ENCODE measurements at regions not wholly inside any gene's neighbourhood (a gene's known extent, or its start where the extent isn't known, plus 50 kb on each side); places are given as distances from the start of the nearest gene placed in this dataset.

DNA sequence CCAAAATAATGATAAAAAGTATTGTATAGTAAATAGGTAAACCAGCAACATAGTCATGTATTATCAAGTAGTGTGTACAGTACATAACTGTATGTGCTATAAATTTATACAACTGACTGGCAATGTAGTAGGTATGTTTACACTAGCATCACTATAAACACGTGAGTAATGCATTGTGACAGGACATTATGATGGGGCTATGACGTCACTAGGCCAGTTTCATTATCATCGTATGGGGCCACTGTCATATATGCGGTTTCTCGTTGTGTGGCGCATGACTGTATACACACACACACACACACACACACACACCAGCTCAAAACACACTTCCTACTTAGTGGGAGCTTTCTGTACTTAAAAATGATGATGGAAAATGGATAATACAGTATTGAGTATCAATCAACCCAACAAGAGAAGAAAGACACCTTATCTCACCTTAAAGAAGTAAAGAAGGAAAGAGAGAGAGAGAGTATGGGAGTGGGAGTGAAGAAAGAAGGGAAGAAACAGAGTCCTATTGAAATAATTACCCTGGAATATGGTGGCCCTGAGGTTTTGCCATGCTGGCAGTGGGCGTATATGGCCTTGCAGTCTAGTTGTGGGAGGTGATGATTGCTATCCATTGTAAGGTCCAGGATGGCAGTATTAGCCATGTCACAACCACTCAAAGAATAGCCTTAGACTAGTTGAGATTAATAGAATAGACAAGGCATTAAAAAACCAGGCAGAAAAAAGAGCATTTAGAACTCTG, 186.4 kb upstream of the ZNF521 start:
- Histone ChIP-seq H3K36me3 (ENCODE audit: control insufficient read depth, insufficient read depth, low read length) (no peaks in the 10 kb centered on the region), H3K9me3 (ENCODE audit: control insufficient read depth, insufficient read depth, low read depth, low read length) (no peaks in the 10 kb centered on the region), H3K27ac (ENCODE audit: insufficient read depth, low read length) (no peak overlapping the region), H3K4me3 (replicated peaks in 1 of 4; ENCODE audit: control extremely low read depth in 1 of 4, insufficient read depth in 1 of 4, low read depth in 3 of 4, low read length in 4 of 4) (no peak overlapping the region), H3K4me2 (ENCODE audit: extremely low read depth, insufficient read depth, low read length) (no peak overlapping the region), H3K9ac (ENCODE audit: insufficient read depth, low read length) (no peak overlapping the region), H4K20me1 (ENCODE audit: control insufficient read depth, extremely low read depth, insufficient read depth, low read length) (no peaks in the 10 kb centered on the region), H3K79me2 (ENCODE audit: control insufficient read depth, insufficient read depth, low read length) (no peaks in the 10 kb centered on the region), H2AFZ (ENCODE audit: low read length) (no peak overlapping the region), H3K4me1 (ENCODE audit: control insufficient read depth, extremely low read depth, insufficient read depth, low read length) (no peaks in the 10 kb centered on the region), H3K27me3 (ENCODE audit: control insufficient read depth, insufficient read depth, low read length) (no peaks in the 10 kb centered on the region)
- TF ChIP-seq, protein P1, sequence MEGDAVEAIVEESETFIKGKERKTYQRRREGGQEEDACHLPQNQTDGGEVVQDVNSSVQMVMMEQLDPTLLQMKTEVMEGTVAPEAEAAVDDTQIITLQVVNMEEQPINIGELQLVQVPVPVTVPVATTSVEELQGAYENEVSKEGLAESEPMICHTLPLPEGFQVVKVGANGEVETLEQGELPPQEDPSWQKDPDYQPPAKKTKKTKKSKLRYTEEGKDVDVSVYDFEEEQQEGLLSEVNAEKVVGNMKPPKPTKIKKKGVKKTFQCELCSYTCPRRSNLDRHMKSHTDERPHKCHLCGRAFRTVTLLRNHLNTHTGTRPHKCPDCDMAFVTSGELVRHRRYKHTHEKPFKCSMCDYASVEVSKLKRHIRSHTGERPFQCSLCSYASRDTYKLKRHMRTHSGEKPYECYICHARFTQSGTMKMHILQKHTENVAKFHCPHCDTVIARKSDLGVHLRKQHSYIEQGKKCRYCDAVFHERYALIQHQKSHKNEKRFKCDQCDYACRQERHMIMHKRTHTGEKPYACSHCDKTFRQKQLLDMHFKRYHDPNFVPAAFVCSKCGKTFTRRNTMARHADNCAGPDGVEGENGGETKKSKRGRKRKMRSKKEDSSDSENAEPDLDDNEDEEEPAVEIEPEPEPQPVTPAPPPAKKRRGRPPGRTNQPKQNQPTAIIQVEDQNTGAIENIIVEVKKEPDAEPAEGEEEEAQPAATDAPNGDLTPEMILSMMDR (conservative IDR thresholded peaks at IDR 0.05 in 1 of 2, IDR thresholded peaks at IDR 0.05 in 1 of 2; ENCODE audit: low read depth in 1 of 2, low read length in 2 of 2) = no peak
- TF ChIP-seq EZH2 (IDR thresholded peaks at IDR 0.05; ENCODE audit: low read length, missing control alignments) = no peak
- no peak for DNase-seq (ENCODE audit: low read depth in 2 of 2)

DNA sequence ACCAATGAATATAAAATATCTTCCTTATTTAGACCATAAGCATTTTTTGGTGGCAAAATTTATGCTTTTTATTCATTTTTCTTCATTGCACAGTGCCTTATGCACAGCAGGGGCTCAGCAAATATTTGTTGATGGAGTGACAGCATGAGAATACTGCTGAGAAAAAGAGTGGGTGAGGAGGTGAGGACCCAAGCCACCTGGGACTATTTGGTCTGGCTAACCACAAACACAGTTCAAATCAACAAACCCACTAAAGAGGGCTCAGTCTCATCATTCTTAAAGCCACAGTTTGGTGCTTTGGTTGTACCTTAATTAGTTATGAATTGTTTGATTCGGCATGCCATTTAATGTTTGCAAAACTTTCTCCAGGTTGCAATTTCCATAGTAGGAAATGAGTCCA, 183.5 kb upstream of the ZNF521 start:
- Histone ChIP-seq H3K79me2 (ENCODE audit: control insufficient read depth, insufficient read depth, low read length) (no peaks in the 10 kb centered on the region), H3K36me3 (ENCODE audit: control insufficient read depth, insufficient read depth, low read length) (no peaks in the 10 kb centered on the region), H3K27ac (ENCODE audit: insufficient read depth, low read length) (no peak overlapping the region), H3K9ac (ENCODE audit: insufficient read depth, low read length) (no peak overlapping the region), H2AFZ (ENCODE audit: low read length) (no peak overlapping the region), H3K4me3 (replicated peaks in 1 of 4; ENCODE audit: control extremely low read depth in 1 of 4, insufficient read depth in 1 of 4, low read depth in 3 of 4, low read length in 4 of 4) (no peak overlapping the region), H3K4me1 (ENCODE audit: control insufficient read depth, extremely low read depth, insufficient read depth, low read length) (no peaks in the 10 kb centered on the region), H3K9me3 (ENCODE audit: control insufficient read depth, insufficient read depth, low read depth, low read length) (no peaks in the 10 kb centered on the region), H3K27me3 (ENCODE audit: control insufficient read depth, insufficient read depth, low read length) (no peaks in the 10 kb centered on the region), H4K20me1 (ENCODE audit: control insufficient read depth, extremely low read depth, insufficient read depth, low read length) (no peaks in the 10 kb centered on the region), H3K4me2 (ENCODE audit: extremely low read depth, insufficient read depth, low read length) (no peak overlapping the region)
- no peak for TF ChIP-seq EZH2 (IDR thresholded peaks at IDR 0.05; ENCODE audit: low read length, missing control alignments)
- TF ChIP-seq, protein P1 (conservative IDR thresholded peaks at IDR 0.05 in 1 of 2, IDR thresholded peaks at IDR 0.05 in 1 of 2; ENCODE audit: low read depth in 1 of 2, low read length in 2 of 2) = no peak
- DNase-seq (ENCODE audit: low read depth in 2 of 2) = no peak

DNA sequence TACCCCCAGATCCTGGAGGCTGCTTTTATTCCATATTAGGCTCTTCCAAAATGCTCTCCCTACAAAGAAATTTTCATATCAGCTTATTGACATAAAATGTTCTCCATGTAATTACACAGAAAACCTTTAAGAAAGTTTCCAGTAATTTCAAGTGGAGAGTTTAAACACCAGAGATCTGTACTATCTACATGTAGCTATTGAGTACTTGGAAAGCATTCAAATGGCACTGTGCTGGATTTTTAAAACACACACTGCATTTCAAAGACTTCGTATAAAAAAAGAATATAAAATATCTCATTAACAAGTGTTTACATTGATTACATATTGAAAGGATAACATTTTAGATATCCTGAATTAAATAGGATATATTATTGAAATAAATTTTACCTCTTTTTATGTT, 182.4 kb upstream of the ZNF521 start:
- no peaks in the 10 kb centered on the region for H3K4me1 ChIP-seq (ENCODE audit: control insufficient read depth, extremely low read depth, insufficient read depth, low read length)
- no peaks in the 10 kb centered on the region for H3K36me3 ChIP-seq (ENCODE audit: control insufficient read depth, insufficient read depth, low read length)
- H3K9me3 ChIP-seq (ENCODE audit: control insufficient read depth, insufficient read depth, low read depth, low read length) = no peaks in the 10 kb centered on the region
- H3K79me2 ChIP-seq (ENCODE audit: control insufficient read depth, insufficient read depth, low read length) = no peaks in the 10 kb centered on the region
- H3K4me3 ChIP-seq (replicated peaks in 1 of 4; ENCODE audit: control extremely low read depth in 1 of 4, insufficient read depth in 1 of 4, low read depth in 3 of 4, low read length in 4 of 4) = no peak overlapping the region
- no peak for TF ChIP-seq EZH2 (IDR thresholded peaks at IDR 0.05; ENCODE audit: low read length, missing control alignments)
- TF ChIP-seq, protein P1 (conservative IDR thresholded peaks at IDR 0.05 in 1 of 2, IDR thresholded peaks at IDR 0.05 in 1 of 2; ENCODE audit: low read depth in 1 of 2, low read length in 2 of 2) = no peak
- no peaks in the 10 kb centered on the region for H4K20me1 ChIP-seq (ENCODE audit: control insufficient read depth, extremely low read depth, insufficient read depth, low read length)
- H3K9ac ChIP-seq (ENCODE audit: insufficient read depth, low read length) = no peak overlapping the region
- H3K27ac ChIP-seq (ENCODE audit: insufficient read depth, low read length) = no peak overlapping the region
- H3K27me3 ChIP-seq (ENCODE audit: control insufficient read depth, insufficient read depth, low read length) = no peaks in the 10 kb centered on the region
- no peak for DNase-seq (ENCODE audit: low read depth in 2 of 2)
- H3K4me2 ChIP-seq (ENCODE audit: extremely low read depth, insufficient read depth, low read length) = no peak overlapping the region
- no peak overlapping the region for H2AFZ ChIP-seq (ENCODE audit: low read length)
